GM21515 (cell line): ENCODE measurements at regions not wholly inside any gene's neighbourhood (a gene's known extent, or its start where the extent isn't known, plus 50 kb on each side); places are given as distances from the start of the nearest gene placed in this dataset.
"Not testable (repeated sequence)": the region's sequence is repeated elsewhere in the genome, so short reads cannot be mapped to it uniquely, and the experiment has no call there.

Experiments used
- ATAC-seq: cut with Tn5 transposase; IDR thresholded peaks from one replicate; pipeline ENCODE4 v1.9.1; 2021; ENCODE audit not compliant: unreplicated experiment

- ATAC-seq: no peak
These were observed 252.4 kb upstream of the PHF14 start for GRCh38 chr7:10721289-10721688.

- no peak for ATAC-seq
These were observed 249.8 kb upstream of the PHF14 start for GRCh38 chr7:10723832-10724231.

GRCh38 chr7:10724449-10724848 lies 249.2 kb upstream of the PHF14 start:
- no peak for ATAC-seq

- no peak for ATAC-seq
These were observed 246.0 kb upstream of the PHF14 start for GRCh38 chr7:10727636-10728035.

GRCh38 chr7:10731253-10731773 lies 242.4 kb upstream of the PHF14 start:
- no peak for ATAC-seq

- no peak for ATAC-seq
These were observed 239.9 kb upstream of the PHF14 start for GRCh38 chr7:10733747-10734146.

- ATAC-seq: no peak
These were observed 239.1 kb upstream of the PHF14 start for GRCh38 chr7:10734595-10734994.

GRCh38 chr7:10739401-10739800 lies 234.3 kb upstream of the PHF14 start:
- no peak for ATAC-seq

- no peak for ATAC-seq
These were observed 232.9 kb upstream of the PHF14 start for GRCh38 chr7:10740805-10741204.

- ATAC-seq: no peak
These were observed 216.7 kb upstream of the PHF14 start for GRCh38 chr7:10756981-10757380.

- no peak for ATAC-seq
These were observed 214.6 kb upstream of the PHF14 start for GRCh38 chr7:10759120-10759519.

- ATAC-seq: no peak
These were observed 205.9 kb upstream of the PHF14 start for GRCh38 chr7:10767771-10768170.

GRCh38 chr7:10770176-10770575 lies 203.5 kb upstream of the PHF14 start:
- ATAC-seq: no peak

- no peak for ATAC-seq
These were observed 200.2 kb upstream of the PHF14 start for GRCh38 chr7:10773430-10773829.

GRCh38 chr7:10779465-10780399 lies 193.9 kb upstream of the PHF14 start:
- no peak for ATAC-seq

- ATAC-seq: no peak
These were observed 193.3 kb upstream of the PHF14 start for GRCh38 chr7:10780400-10780747.

GRCh38 chr7:10786976-10787375 lies 186.7 kb upstream of the PHF14 start:
- not testable (repeated sequence) for ATAC-seq

GRCh38 chr7:10789170-10789569 lies 184.5 kb upstream of the PHF14 start:
- ATAC-seq: no peak

GRCh38 chr7:10790910-10791309 lies 182.8 kb upstream of the PHF14 start:
- no peak for ATAC-seq

GRCh38 chr7:10793995-10794775 lies 179.5 kb upstream of the PHF14 start:
- no peak for ATAC-seq

- ATAC-seq: no peak
These were observed 176.5 kb upstream of the PHF14 start for GRCh38 chr7:10797157-10797556.

GRCh38 chr7:10798044-10798443 lies 175.6 kb upstream of the PHF14 start:
- ATAC-seq: no peak
